ENCODE measurements at regions not wholly inside any gene's neighbourhood (a gene's known extent, or its start where the extent isn't known, plus 50 kb on each side); places are given as distances from the start of the nearest gene placed in this dataset.

DNA sequence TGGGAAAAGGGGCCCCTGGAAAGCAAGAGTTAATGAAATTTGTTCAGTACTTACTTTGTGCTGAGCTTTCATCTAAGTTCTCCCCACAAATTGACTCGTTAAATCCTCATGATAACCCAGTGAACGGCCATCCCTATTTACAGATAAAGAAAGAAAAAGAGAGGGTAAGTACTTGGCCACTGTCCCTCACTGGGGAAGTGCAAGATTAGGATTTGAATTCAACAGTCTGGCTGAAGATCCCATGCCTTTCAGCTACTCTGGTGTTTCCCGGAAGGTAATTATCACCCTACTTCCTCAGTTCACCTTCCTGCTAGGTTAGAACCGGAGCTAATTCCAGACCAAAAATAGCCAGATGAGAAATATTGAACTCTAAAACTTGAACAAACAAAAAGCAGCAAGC is 269.2 kb upstream of the TLE4 start:
- TF ChIP-seq, protein P1, sequence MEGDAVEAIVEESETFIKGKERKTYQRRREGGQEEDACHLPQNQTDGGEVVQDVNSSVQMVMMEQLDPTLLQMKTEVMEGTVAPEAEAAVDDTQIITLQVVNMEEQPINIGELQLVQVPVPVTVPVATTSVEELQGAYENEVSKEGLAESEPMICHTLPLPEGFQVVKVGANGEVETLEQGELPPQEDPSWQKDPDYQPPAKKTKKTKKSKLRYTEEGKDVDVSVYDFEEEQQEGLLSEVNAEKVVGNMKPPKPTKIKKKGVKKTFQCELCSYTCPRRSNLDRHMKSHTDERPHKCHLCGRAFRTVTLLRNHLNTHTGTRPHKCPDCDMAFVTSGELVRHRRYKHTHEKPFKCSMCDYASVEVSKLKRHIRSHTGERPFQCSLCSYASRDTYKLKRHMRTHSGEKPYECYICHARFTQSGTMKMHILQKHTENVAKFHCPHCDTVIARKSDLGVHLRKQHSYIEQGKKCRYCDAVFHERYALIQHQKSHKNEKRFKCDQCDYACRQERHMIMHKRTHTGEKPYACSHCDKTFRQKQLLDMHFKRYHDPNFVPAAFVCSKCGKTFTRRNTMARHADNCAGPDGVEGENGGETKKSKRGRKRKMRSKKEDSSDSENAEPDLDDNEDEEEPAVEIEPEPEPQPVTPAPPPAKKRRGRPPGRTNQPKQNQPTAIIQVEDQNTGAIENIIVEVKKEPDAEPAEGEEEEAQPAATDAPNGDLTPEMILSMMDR (IDR thresholded peaks at IDR 0.05), result no peak
- TF ChIP-seq EZH2phosphoT487 (IDR thresholded peaks at IDR 0.05), result no peak
